HepG2 (cell line): ENCODE measurements at regions not wholly inside any gene's neighbourhood (a gene's known extent, or its start where the extent isn't known, plus 50 kb on each side); places are given as distances from the start of the nearest gene placed in this dataset.

Experiments
- ATAC-seq: fragments of 200-7000 bp; cut with Tn5 transposase; 3 replicates; pipeline ENCODE4 v1.9.1; 2020; ENCODE audit warnings: mild to moderate bottlenecking, moderate library complexity
- BruUV-seq: library from RNA; stranded (reverse); fragments of 400-500 nt; replicated peaks from 2 replicates; lab custom pipeline; 2021; lab: Mats Ljungman, UMichigan
- CTCF ChIA-PET: fragments of 300-600 bp; formaldehyde crosslinking; extraction: SDS; loops from one replicate; lab custom pipeline; 2021; ENCODE audit warnings: low total read pairs, inconsistent platforms, low intra/inter-chr PET ratio; lab: Yijun Ruan, JAX
- POLR2A ChIA-PET: fragments of 350-600 bp; sonication (Branson Sonifier 250); formaldehyde crosslinking; loops from one replicate; lab custom pipeline; 2020; ENCODE audit warnings: antibody characterized with exemption, inconsistent platforms; lab: Yijun Ruan, JAX
- DNase-seq: peaks from one replicate; pipeline ENCODE4 v3.0.0-alpha.2; 2015; ENCODE audit warnings: low spot score
- FAIRE-seq: peaks from 3 replicates; lab custom pipeline; 2011; peaks lifted over from hg19 to GRCh38; lab: Jason Lieb, UNC
- H2AFZ ChIP-seq: one replicate; pipeline ENCODE4 v1.6.1; 2011; ENCODE audit warnings: low read length, inconsistent platforms
- H3K27ac ChIP-seq: fragments of 300-600 bp; 3 replicates; pipeline ENCODE4 v1.8.0; 2011; ENCODE audit warnings: mixed run types, mild to moderate bottlenecking, mixed read lengths, low read length, inconsistent platforms; ENCODE audit not compliant: insufficient read depth; ENCODE audit errors: extremely low read length
- H3K27me3 ChIP-seq, 2 experiments: fragments of 200-600 bp in 1 of 2; 2 replicates in 1 of 2; 3 replicates in 1 of 2; pipeline versions ENCODE4 v1.6.0 to v1.8.0; 2011; ENCODE audit warnings: low read length in 2 of 2, mild to moderate bottlenecking in 2 of 2, moderate library complexity in 2 of 2, inconsistent platforms in 1 of 2; ENCODE audit not compliant: insufficient read depth in 2 of 2, control insufficient read depth in 1 of 2
- H3K36me3 ChIP-seq, 2 experiments: fragments of 200-600 bp in 1 of 2; replicated peaks in 1 of 2; 2 replicates in 1 of 2; 3 replicates in 1 of 2; pipeline versions ENCODE4 v1.5.1 to v1.8.0; 2011; ENCODE audit warnings: low read length in 2 of 2, inconsistent platforms in 1 of 2; ENCODE audit not compliant: insufficient read depth in 2 of 2, control insufficient read depth in 1 of 2
- H3K4me1 ChIP-seq: 2 replicates; pipeline ENCODE4 v1.5.1; 2012; ENCODE audit warnings: low read length, inconsistent platforms; ENCODE audit not compliant: insufficient read depth
- H3K4me2 ChIP-seq: 2 replicates; pipeline ENCODE4 v1.6.0; 2011; ENCODE audit warnings: low read depth, low read length, inconsistent platforms
- H3K4me3 ChIP-seq, 3 experiments: fragments of 200-600 bp in 1 of 3; sonication (generic), shearing (Covaris generic) in 1 of 3; replicated peaks in 1 of 3; 2 replicates each; pipeline ENCODE4 v1.5.1; 2011 to 2016; ENCODE audit warnings: low read length in 3 of 3, inconsistent platforms in 2 of 3, low read depth in 2 of 3, mild to moderate bottlenecking in 2 of 3, control low read depth in 1 of 3, mixed read lengths in 1 of 3; ENCODE audit not compliant: insufficient read depth in 1 of 3
- H3K79me2 ChIP-seq: one replicate; pipeline ENCODE4 v1.6.1; 2011; ENCODE audit warnings: low read length, inconsistent platforms; ENCODE audit not compliant: insufficient read depth
- H3K9ac ChIP-seq: 2 replicates; pipeline ENCODE4 v1.6.0; 2011; ENCODE audit warnings: mild to moderate bottlenecking, low read depth, low read length, inconsistent platforms; ENCODE audit not compliant: insufficient read depth
- H3K9me3 ChIP-seq: 2 replicates; pipeline ENCODE4 v1.5.1; 2012; ENCODE audit warnings: mild to moderate bottlenecking, low read length
- H4K20me1 ChIP-seq: 2 replicates; pipeline ENCODE4 v1.6.0; 2011; ENCODE audit warnings: inconsistent platforms, mild to moderate bottlenecking, low read length, moderate library complexity; ENCODE audit not compliant: insufficient read depth
- CAMTA2 ChIP-seq: sonication (generic); formaldehyde crosslinking; IDR thresholded peaks from 2 replicates; pipeline ENCODE4 v1.4.0; 2020; ENCODE audit warnings: mild to moderate bottlenecking, missing genetic modification reagents, borderline replicate concordance
- FOSL1 ChIP-seq: sonication (generic); formaldehyde crosslinking; IDR thresholded peaks from 2 replicates; pipeline ENCODE4 v1.9.0; 2021; ENCODE audit warnings: missing genetic modification reagents, borderline replicate concordance
- JDP2 ChIP-seq: sonication (generic); formaldehyde crosslinking; IDR thresholded peaks from 2 replicates; pipeline ENCODE4 v1.8.1; 2022; ENCODE audit warnings: missing genetic modification reagents, borderline replicate concordance
- KDM3A ChIP-seq: IDR thresholded peaks from 2 replicates; pipeline ENCODE4 v1.6.1; 2018; ENCODE audit warnings: low read depth, missing compliant biosample characterization
- KLF12 ChIP-seq: sonication (generic); formaldehyde crosslinking; IDR thresholded peaks from 2 replicates; pipeline ENCODE4 v1.4.0; 2020; ENCODE audit warnings: missing genetic modification reagents, borderline replicate concordance
- LBX2 ChIP-seq: sonication (generic); formaldehyde crosslinking; IDR thresholded peaks from 2 replicates; pipeline ENCODE4 v1.5.0; 2020; ENCODE audit warnings: missing genetic modification reagents, mild to moderate bottlenecking, borderline replicate concordance
- MAX ChIP-seq: IDR thresholded peaks from 2 replicates; pipeline ENCODE4 v1.6.1; 2012; ENCODE audit warnings: inconsistent platforms
- NFKBIZ ChIP-seq: IDR thresholded peaks from 2 replicates; pipeline ENCODE4 v1.6.1; 2018; ENCODE audit warnings: missing genetic modification reagents, missing compliant biosample characterization
- PAXIP1 ChIP-seq: sonication (generic); formaldehyde crosslinking; conservative IDR thresholded peaks from 2 replicates; pipeline ENCODE4 v1.4.0; 2020; ENCODE audit warnings: mild to moderate bottlenecking, missing genetic modification reagents, moderate library complexity
- PLSCR1 ChIP-seq: sonication (generic); formaldehyde crosslinking; IDR thresholded peaks from 2 replicates; pipeline ENCODE4 v1.5.0; 2020; ENCODE audit warnings: missing genetic modification reagents, mild to moderate bottlenecking, borderline replicate concordance
- SIN3B ChIP-seq: fragments of 150-350 bp; IDR thresholded peaks from 2 replicates; pipeline ENCODE4 v1.6.1; 2014; ENCODE audit warnings: low read length
- TP53 ChIP-seq: sonication (generic); formaldehyde crosslinking; conservative IDR thresholded peaks from 2 replicates; pipeline ENCODE4 v1.4.0; 2020; ENCODE audit warnings: missing genetic modification reagents
- TRAFD1 ChIP-seq: sonication (generic); formaldehyde crosslinking; IDR thresholded peaks from 2 replicates; pipeline ENCODE4 v1.5.1; 2020; ENCODE audit warnings: missing genetic modification reagents, mild to moderate bottlenecking, borderline replicate concordance
- ZNF207 ChIP-seq: fragments of 450-650 bp; IDR thresholded peaks from 2 replicates; pipeline ENCODE4 v1.6.1; 2016; ENCODE audit warnings: antibody characterized with exemption, borderline replicate concordance
- ZNF484 ChIP-seq: sonication (generic); formaldehyde crosslinking; IDR thresholded peaks from 2 replicates; pipeline ENCODE4 v1.5.1; 2020; ENCODE audit warnings: mild to moderate bottlenecking, low read depth, missing genetic modification reagents, borderline replicate concordance
- ZNF598 ChIP-seq: sonication (generic); formaldehyde crosslinking; IDR thresholded peaks from 2 replicates; pipeline ENCODE4 v1.5.1; 2020; ENCODE audit warnings: mild to moderate bottlenecking, missing genetic modification reagents, borderline replicate concordance
- ZSCAN31 ChIP-seq: sonication (generic); formaldehyde crosslinking; IDR thresholded peaks from 2 replicates; pipeline ENCODE4 v1.5.0; 2020; ENCODE audit warnings: low read depth, mild to moderate bottlenecking, missing genetic modification reagents
- whole genome bisulfite sequencing: methylation state at CpG from one replicate; pipeline ENCODE4 v1.1.6; 2017; ENCODE audit warnings: low lambda C conversion rate; 5-methylcytosine and 5-hydroxymethylcytosine counted together
- in situ Hi-C: cut with HindIII; loops from 2 replicates; pipeline ENCODE4 v1.10.0; 2017; ENCODE audit warnings: low pct_unique_long_range_greater_than_20kb; ENCODE audit not compliant: extremely low pct_ligation_motif_present
- intact Hi-C: fragments of 100-400 bp; cut with micrococcal nuclease; formaldehyde crosslinking; loops from one replicate; pipeline ENCODE4 v1.10.0; 2022; ENCODE audit not compliant: unreplicated experiment

- intact Hi-C loops: no loop called here
- in situ Hi-C loops: no loop called here
- CTCF ChIA-PET: no interaction called here
- FAIRE-seq: no peak
- H4K20me1 ChIP-seq: no peaks in the 10 kb centered on the region
- H3K4me2 ChIP-seq: no peak overlapping the region
- no peak overlapping the region for H3K9ac ChIP-seq
- POLR2A ChIA-PET: no interaction called here
- DNase-seq: no peak
- no TSS peak for BruUV-seq
- no peaks in the 10 kb centered on the region for H3K9me3 ChIP-seq
- 4% methylated on average over 3 of the region's 3 CpGs for WGBS
- H3K36me3 ChIP-seq: no peaks in the 10 kb centered on the region
- H3K4me3 ChIP-seq: no peak overlapping the region
- H2AFZ ChIP-seq: no peak overlapping the region
- H3K27me3 ChIP-seq: no peaks in the 10 kb centered on the region; a peak in 1 of 5 replicates
- H3K79me2 ChIP-seq: no peaks in the 10 kb centered on the region
- ATAC-seq: no peak
- H3K4me1 ChIP-seq: peaks cover 9% of the 10 kb centered on the region; the same call in 1 of the 2 replicates
- no peak overlapping the region for H3K27ac ChIP-seq
- no peak for TF ChIP-seq SIN3B
- TF ChIP-seq ZNF207: no peak
- TF ChIP-seq NFKBIZ: no peak
- TF ChIP-seq KLF12 (CRISPR knock-in tag): no peak
- no peak for TF ChIP-seq TP53 (CRISPR knock-in tag)
- no peak for TF ChIP-seq ZNF484 (CRISPR knock-in tag)
- no peak for TF ChIP-seq FOSL1 (CRISPR knock-in tag)
- no peak for TF ChIP-seq CAMTA2 (CRISPR knock-in tag)
- no peak for TF ChIP-seq KDM3A
- TF ChIP-seq JDP2 (CRISPR knock-in tag): no peak
- no peak for TF ChIP-seq TRAFD1 (CRISPR knock-in tag)
- TF ChIP-seq LBX2: no peak
- TF ChIP-seq ZSCAN31 (CRISPR knock-in tag): no peak
- TF ChIP-seq ZNF598 (CRISPR knock-in tag): no peak
- TF ChIP-seq PAXIP1 (CRISPR knock-in tag): no peak
- no peak for TF ChIP-seq PLSCR1
- no peak for TF ChIP-seq MAX
Measured at GRCh38 chr12:68454892-68455291, 122.7 kb upstream of the MDM1 start.
